ENCODE measurements at regions not wholly inside any gene's neighbourhood (a gene's known extent, or its start where the extent isn't known, plus 50 kb on each side); places are given as distances from the start of the nearest gene placed in this dataset.
"Not testable (repeated sequence)": the region's sequence is repeated elsewhere in the genome, so short reads cannot be mapped to it uniquely, and the experiment has no call there.

- not testable (repeated sequence) for DNase-seq
Observed at GRCh38 chr17:30624180-30624579, 147.0 kb downstream of the GOSR1 start.

DNA sequence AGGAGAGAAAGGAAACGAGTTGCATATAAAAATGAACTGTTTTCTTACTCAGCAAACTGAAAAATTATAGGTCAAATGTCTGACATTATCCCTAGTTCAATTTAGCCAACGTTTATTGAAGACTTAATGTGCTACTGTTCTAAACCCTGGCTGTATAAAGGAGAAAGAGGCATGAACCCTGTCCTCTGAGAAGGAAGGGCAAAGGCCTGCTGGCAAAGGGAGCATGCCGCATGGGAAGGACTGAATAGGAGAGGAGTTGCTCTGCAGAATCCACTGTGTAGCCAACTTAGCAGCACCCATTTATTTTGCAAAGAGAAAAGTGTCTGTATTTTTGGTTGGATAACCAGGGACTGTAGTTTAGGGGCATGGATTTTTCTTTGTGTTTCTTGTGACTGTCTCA is 132.5 kb downstream of the GOSR1 start:
- DNase-seq, result not testable (repeated sequence)

- no peak for DNase-seq
Observed at GRCh38 chr17:30605523-30605922, 128.3 kb downstream of the GOSR1 start.

GRCh38 chr17:30605027-30605426 is 127.8 kb downstream of the GOSR1 start:
- no peak for DNase-seq

GRCh38 chr17:30602396-30602795 is 125.2 kb downstream of the GOSR1 start:
- DNase-seq, result not testable (repeated sequence)

DNA sequence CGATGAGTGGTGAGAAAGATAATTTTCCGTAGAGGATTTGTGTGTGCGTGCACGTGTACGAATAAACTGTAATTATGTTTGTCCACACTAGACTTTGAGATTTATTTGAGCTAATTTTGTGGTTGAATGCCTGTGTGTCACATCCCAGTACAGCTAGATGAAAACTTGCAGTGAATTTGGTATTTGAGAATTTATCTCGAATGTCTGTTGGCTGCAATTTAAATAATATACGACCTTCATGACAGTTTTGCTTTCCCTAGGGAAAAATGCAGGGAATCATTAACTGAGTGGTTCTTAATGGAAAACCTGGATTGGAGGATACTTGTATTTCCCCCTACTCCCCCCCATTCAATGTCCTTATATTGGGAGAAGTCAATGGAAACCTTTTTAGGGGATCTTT is 124.8 kb downstream of the GOSR1 start:
- not testable (repeated sequence) for DNase-seq

DNA sequence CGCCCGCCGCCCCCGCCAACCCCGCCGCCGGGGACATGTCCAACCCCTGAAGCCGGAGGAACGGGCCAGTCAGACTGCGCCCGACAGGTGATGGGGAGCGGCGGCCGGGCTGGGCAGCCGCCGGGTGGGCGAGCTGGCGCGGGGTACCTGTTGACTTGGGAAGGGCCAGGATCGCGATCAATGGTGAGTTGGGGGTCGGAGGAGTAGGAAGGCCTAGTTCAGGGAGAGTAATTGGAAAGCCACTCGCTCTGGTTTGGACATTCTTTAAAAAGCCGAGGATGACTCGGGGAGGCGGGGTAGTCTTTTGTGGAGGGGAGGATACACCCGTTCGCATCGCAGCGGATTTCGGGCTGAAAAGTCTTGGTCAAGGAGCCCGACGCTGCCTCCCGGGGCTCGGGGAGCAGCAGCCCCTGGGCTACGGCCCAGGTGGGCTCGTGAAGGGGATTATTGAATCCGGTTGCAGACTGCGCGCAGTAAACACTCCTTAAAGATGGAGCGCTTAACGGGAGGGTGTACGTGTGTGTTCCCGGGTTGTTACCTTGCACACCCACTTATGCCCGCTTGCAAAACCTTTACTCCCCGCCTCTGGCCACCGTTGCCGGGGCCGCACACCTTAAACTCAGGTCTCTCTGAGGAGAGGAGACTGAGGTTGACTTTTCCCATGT is 123.8 kb downstream of the GOSR1 start:
- DNase-seq, result peak; percentile 16

DNA sequence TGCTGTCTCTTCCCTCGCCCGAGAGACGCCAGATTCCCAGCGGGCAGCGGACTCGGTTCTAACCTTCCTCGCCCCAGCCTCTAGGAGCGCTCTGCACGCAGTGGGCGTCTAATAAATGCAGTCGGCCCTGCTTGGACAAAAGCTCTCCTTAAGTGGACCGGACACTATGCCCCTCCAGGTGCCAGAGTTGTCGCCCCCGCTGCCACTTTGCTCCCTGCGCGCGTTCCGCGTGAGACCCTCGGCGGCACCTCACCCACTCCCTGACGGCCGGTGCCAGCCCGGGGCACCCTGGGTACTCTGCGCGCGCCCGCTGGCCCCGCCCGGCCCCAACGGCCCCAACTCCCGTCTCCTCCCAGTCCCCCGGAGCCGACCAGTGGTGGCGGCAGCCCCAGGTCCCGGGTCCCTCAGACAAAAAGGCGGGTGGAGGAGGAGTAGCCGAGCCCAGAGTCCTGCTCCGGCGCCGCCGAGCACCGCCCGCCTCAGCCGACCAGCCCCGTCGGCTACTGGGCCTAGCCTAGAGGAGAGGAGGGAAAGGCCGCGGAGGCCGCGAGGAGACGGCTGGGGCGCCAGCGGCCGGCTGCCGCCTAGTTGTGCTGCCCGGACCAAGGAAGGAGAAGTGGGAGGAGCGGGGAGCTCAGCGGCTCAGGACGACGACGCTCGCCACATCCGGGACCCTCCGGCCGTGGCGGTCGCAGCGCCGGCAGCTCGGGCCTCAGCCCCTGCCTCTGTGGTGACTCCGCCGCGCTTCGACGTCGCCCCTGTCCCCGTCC is 123.0 kb downstream of the GOSR1 start:
- DNase-seq, result peak; percentile 62

DNA sequence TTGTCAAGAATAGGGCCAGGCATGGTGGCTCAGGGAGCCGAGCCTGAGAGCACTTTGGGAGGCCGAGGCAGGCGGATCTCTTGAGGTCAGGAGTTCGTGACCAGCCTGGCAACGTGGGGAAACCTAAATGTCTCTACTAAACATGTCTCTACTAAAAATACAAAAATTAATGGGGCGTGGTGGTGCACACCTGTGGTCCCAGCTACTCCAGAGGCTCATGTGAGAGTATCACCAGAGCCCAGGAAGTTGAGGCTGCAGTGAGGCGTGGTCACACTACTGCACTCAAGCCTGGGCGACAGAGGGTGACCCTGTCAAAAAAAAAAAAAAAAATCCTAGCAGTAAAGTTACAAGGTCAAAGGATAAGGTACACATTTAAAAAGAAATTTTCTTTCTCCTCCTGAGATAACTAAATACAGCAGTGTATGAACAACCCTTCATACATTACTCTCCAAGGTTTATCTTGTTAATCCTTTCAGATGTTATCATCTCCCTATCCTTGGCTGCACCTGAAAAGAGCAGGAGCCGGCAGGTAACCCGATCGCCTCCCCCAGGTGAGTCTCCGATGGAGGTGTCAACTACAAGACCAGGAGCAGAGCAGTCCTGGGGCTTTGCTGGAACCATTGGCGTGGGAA is 122.3 kb downstream of the GOSR1 start:
- DNase-seq, result no peak

GRCh38 chr17:30597776-30598288 is 120.6 kb downstream of the GOSR1 start:
- no peak for DNase-seq

GRCh38 chr17:30596948-30597775 is 120.0 kb downstream of the GOSR1 start:
- DNase-seq, result not testable (repeated sequence)

DNA sequence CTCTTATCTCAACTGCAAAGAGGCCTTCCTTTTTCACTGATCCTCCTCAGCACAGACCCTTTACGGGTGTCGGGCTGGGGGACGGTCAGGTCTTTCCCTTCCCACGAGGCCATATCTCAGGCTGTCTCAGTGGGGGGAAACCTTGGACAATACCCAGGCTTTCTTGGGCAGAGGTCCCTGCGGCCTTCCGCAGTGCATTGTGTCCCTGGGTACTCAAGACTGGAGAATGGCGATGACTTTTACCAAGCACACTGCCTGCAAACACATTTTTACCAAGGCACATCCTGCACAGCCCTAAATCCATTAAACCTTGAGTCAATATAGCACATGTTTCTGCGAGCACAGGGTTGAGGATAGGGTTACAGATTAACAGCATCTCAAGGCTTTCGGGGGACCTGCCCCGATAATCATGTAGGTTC is 117.8 kb downstream of the GOSR1 start:
- DNase-seq, result not testable (repeated sequence)

GRCh38 chr17:30594223-30594952 is 117.2 kb downstream of the GOSR1 start:
- DNase-seq, result no peak

DNA sequence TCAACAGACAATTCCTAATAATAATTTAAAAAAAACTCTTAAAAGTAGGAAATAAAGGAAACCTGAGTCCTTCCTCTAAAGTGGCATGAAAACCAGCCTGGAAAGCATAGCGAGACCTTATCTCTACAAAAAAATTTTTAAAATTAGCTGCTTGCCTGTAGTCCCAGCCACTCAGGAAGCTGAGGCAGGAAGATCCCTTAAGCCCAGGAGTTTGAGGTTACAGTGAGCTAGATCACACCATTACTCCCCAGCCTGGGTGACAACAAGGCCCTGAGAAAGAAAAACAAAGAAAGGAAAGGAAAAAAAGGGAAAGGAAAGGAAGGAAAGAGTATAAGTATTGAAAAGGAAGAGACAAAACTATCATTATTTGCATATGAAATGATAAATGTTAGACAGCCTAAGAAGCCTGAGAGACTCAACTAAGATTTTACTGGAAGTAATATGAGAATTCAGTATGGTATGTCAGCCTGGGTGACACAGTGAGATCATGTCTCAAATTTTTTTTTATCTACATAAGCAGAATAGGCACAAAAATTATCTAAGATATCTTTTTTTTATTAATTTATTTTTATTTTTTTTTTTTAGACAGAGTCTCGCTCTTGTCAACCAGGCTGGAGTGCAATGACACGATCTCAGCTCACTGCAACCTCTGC is 113.0 kb downstream of the GOSR1 start:
- no peak for DNase-seq

GRCh38 chr17:30589431-30589830 is 112.2 kb downstream of the GOSR1 start:
- DNase-seq, result no peak

DNA sequence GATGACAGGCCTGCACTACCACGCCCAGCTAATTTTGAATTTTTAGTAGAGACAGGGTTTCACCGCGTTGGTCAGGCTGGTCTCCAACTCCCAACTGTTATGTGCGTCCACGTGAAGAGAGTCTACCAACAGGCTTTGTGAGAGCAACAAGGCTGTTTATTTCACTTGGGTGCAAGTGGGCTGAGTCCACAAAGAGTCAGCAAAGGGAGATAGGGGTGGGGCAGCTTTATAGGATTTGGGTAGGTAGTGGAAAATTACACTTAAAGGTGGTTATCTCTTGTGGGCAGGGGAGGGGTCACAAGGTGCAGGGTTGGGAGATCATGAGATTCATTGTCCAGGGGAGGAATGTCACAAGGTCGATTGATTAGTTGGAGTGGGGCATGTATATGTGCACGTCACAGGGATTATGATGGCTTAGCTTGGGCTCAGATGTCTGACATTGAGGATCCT is 111.6 kb downstream of the GOSR1 start:
- DNase-seq, result no peak

- peak; percentile 32 for DNase-seq
Observed at GRCh38 chr17:30586818-30587595, 109.8 kb downstream of the GOSR1 start.

DNA sequence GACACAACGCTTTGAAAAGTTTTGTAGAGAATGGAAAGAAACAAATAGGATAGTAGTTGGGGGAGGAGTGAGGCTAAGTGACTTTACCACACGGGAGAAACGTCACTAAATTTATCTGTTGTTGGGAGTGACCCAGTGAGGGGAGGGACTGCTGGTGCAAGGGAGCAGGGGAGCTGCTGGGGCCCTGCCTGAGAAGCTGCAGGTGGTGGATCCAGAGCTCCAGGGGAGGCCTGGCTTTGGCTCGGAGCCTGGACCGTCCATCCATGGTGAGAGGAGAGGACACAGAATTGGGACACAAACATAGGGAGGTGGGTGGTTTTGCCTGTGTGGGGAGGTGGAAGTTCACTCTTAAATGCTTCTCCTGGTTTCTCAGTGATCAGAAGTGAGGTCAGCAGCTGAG is 107.6 kb downstream of the GOSR1 start:
- no peak for DNase-seq

- DNase-seq, result no peak
Observed at GRCh38 chr17:30580916-30581315, 103.7 kb downstream of the GOSR1 start.

- no peak for DNase-seq
Observed at GRCh38 chr17:30579610-30580315, 102.6 kb downstream of the GOSR1 start.

All from stimulated activated CD4-positive, alpha-beta T cell treated with anti-CD3 and anti-CD28 coated beads, Interleukin-1b, Interleukin-23, amount 100 ng/mL, for 48 hours (primary cell).